Neural progenitor cell (in vitro differentiated cells): ENCODE measurements at regions not wholly inside any gene's neighbourhood (a gene's known extent, or its start where the extent isn't known, plus 50 kb on each side); places are given as distances from the start of the nearest gene placed in this dataset.

Experiments
- EZH2 ChIP-seq: fragments of 200-600 bp; sonication (generic); IDR thresholded peaks from 2 replicates; pipeline ENCODE4 v1.6.1; 2017; ENCODE audit warnings: antibody characterized with exemption, mild to moderate bottlenecking, moderate library complexity
- TF ChIP-seq, protein P1 (sequence below): fragments of 200-600 bp; sonication (generic); IDR thresholded peaks from 2 replicates; pipeline ENCODE4 v1.5.1; 2017; ENCODE audit warnings: antibody characterized with exemption, mild to moderate bottlenecking

DNA sequence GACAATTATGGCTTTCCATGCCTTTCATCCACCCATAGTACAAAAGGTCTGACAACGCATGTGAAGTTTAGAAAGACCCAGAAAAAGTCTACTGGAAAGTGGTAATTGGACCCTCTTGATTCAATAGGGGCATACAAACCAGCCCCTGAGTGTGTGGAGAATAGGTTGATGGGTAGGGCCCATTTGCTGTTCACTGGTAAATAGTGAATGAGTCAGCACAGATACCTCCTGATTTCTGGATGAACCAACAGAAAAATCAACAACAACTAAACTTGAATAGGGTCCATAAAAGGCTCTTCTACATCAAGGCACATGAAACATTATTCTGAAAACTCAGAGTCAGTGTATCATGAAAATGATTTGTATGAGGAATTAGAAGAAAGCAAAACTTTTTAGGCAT lies 235.4 kb upstream of the SLC35B3 start:
- TF ChIP-seq, protein P1, sequence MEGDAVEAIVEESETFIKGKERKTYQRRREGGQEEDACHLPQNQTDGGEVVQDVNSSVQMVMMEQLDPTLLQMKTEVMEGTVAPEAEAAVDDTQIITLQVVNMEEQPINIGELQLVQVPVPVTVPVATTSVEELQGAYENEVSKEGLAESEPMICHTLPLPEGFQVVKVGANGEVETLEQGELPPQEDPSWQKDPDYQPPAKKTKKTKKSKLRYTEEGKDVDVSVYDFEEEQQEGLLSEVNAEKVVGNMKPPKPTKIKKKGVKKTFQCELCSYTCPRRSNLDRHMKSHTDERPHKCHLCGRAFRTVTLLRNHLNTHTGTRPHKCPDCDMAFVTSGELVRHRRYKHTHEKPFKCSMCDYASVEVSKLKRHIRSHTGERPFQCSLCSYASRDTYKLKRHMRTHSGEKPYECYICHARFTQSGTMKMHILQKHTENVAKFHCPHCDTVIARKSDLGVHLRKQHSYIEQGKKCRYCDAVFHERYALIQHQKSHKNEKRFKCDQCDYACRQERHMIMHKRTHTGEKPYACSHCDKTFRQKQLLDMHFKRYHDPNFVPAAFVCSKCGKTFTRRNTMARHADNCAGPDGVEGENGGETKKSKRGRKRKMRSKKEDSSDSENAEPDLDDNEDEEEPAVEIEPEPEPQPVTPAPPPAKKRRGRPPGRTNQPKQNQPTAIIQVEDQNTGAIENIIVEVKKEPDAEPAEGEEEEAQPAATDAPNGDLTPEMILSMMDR: no peak
- TF ChIP-seq EZH2: no peak
